Bronchial epithelial cell (primary cell): ENCODE measurements at regions not wholly inside any gene's neighbourhood (a gene's known extent, or its start where the extent isn't known, plus 50 kb on each side); places are given as distances from the start of the nearest gene placed in this dataset.
A peak's percentile ranks its signal among the peaks of the same experiment; 100 is the strongest.

Experiments used
- DNase-seq: peaks from one replicate; pipeline ENCODE4 v3.0.0-alpha.2; 2010; ENCODE audit warnings: low read depth
- FAIRE-seq: peaks from 2 replicates; lab custom pipeline; 2011; peaks lifted over from hg19 to GRCh38; lab: Jason Lieb, UNC
- H3K27me3 ChIP-seq: 2 replicates; pipeline ENCODE4 v1.5.1; 2011; ENCODE audit warnings: low read length; ENCODE audit not compliant: control insufficient read depth, insufficient read depth
- H3K36me3 ChIP-seq: 2 replicates; pipeline ENCODE4 v1.5.1; 2011; ENCODE audit warnings: low read length; ENCODE audit not compliant: control insufficient read depth, insufficient read depth
- H3K4me3 ChIP-seq: 2 replicates; pipeline ENCODE4 v1.5.1; 2011; ENCODE audit warnings: mild to moderate bottlenecking, low read depth, low read length, control low read depth
- TF ChIP-seq, protein P1 (sequence below): IDR thresholded peaks from 2 replicates; pipeline ENCODE4 v1.5.1; 2011; ENCODE audit warnings: mild to moderate bottlenecking, moderate library complexity, low read length, control low read depth, inconsistent platforms; ENCODE audit not compliant: insufficient read depth, severe bottlenecking

- Histone ChIP-seq H3K4me3 (no peak overlapping the region), H3K36me3 (no peaks in the 10 kb centered on the region), H3K27me3 (no peaks in the 10 kb centered on the region)
- FAIRE-seq, result peak; percentile 7
- TF ChIP-seq, protein P1, sequence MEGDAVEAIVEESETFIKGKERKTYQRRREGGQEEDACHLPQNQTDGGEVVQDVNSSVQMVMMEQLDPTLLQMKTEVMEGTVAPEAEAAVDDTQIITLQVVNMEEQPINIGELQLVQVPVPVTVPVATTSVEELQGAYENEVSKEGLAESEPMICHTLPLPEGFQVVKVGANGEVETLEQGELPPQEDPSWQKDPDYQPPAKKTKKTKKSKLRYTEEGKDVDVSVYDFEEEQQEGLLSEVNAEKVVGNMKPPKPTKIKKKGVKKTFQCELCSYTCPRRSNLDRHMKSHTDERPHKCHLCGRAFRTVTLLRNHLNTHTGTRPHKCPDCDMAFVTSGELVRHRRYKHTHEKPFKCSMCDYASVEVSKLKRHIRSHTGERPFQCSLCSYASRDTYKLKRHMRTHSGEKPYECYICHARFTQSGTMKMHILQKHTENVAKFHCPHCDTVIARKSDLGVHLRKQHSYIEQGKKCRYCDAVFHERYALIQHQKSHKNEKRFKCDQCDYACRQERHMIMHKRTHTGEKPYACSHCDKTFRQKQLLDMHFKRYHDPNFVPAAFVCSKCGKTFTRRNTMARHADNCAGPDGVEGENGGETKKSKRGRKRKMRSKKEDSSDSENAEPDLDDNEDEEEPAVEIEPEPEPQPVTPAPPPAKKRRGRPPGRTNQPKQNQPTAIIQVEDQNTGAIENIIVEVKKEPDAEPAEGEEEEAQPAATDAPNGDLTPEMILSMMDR, result no peak
- DNase-seq, result peak; percentile 91
These were observed 101.2 kb upstream of the PARD3 start for GRCh38 chr10:34916314-34916713.

GRCh38 chr10:34912771-34913170 is 97.7 kb upstream of the PARD3 start:
- no peak for DNase-seq
- TF ChIP-seq, protein P1, result no peak
- no peak overlapping the region for H3K4me3 ChIP-seq
- H3K27me3 ChIP-seq, result no peaks in the 10 kb centered on the region
- FAIRE-seq, result no peak
- no peaks in the 10 kb centered on the region for H3K36me3 ChIP-seq

DNA sequence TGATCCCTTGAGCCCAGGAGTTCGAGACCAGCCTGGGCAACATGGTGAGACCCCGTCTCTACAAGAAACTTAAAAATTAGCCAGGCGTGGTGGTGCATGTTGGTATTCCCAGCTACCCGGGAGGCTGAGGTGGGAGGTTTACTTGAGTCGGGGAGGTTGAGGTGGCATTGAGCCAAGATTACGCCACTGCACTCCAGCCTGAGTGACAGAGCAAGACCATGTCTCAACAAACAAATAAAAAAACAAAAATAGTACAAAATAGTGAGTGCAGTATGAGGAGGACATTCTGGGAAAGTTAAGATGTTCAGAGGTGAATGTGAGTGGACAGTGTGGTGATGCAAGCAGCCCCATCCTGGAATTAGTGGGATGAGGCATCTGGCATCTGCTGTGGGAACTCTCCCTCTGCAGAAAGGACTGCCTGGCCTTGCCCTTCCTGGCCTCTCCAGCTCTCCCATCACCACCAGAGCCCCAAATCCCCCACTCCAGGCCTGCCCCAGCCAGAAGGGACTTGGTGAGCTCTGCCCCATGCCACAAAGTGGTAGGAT is 96.6 kb upstream of the PARD3 start:
- FAIRE-seq (no peak), DNase-seq (no peak)
- H3K27me3 ChIP-seq, result no peaks in the 10 kb centered on the region
- TF ChIP-seq, protein P1, result no peak
- H3K36me3 ChIP-seq, result no peaks in the 10 kb centered on the region
- H3K4me3 ChIP-seq, result no peak overlapping the region

DNA sequence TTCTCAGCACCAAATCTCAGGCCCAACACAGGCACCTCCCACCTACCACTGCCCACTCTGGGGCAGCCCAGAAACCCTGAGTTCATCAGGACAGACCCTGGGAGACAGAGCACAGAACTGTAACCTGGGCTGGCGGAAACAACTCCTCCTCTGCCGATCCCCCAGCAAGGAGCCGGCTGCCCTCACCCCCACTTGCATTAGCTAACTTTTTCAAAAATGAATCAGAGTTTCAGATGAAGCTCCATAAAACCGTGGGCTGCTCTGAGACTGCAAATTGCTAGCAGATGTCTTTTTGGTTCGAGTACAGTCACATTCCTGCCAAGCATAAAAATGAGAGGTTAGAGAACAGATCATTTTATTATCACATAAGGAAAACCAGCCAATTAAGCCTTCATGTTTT is 93.4 kb upstream of the PARD3 start:
- Histone ChIP-seq H3K27me3 (no peaks in the 10 kb centered on the region), H3K4me3 (no peak overlapping the region), H3K36me3 (no peaks in the 10 kb centered on the region)
- FAIRE-seq (no peak), DNase-seq (no peak)
- TF ChIP-seq, protein P1, result no peak

GRCh38 chr10:34907743-34908430 is 92.8 kb upstream of the PARD3 start:
- Histone ChIP-seq H3K27me3 (no peaks in the 10 kb centered on the region), H3K36me3 (no peaks in the 10 kb centered on the region), H3K4me3 (no peak overlapping the region)
- TF ChIP-seq, protein P1, result no peak
- DNase-seq (no peak), FAIRE-seq (no peak)
